HepG2 (cell line): ENCODE measurements at regions not wholly inside any gene's neighbourhood (a gene's known extent, or its start where the extent isn't known, plus 50 kb on each side); places are given as distances from the start of the nearest gene placed in this dataset.

Experiments used
- ATAC-seq: fragments of 200-7000 bp; cut with Tn5 transposase; 3 replicates; pipeline ENCODE4 v1.9.1; 2020; ENCODE audit warnings: mild to moderate bottlenecking, moderate library complexity
- BruUV-seq: library from RNA; stranded (reverse); fragments of 400-500 nt; replicated peaks from 2 replicates; lab custom pipeline; 2021; lab: Mats Ljungman, UMichigan
- CTCF ChIA-PET: fragments of 300-600 bp; formaldehyde crosslinking; extraction: SDS; loops from one replicate; lab custom pipeline; 2021; ENCODE audit warnings: low total read pairs, inconsistent platforms, low intra/inter-chr PET ratio; lab: Yijun Ruan, JAX
- POLR2A ChIA-PET: fragments of 350-600 bp; sonication (Branson Sonifier 250); formaldehyde crosslinking; loops from one replicate; lab custom pipeline; 2020; ENCODE audit warnings: antibody characterized with exemption, inconsistent platforms; lab: Yijun Ruan, JAX
- DNase-seq: peaks from one replicate; pipeline ENCODE4 v3.0.0-alpha.2; 2015; ENCODE audit warnings: low spot score
- FAIRE-seq: peaks from 3 replicates; lab custom pipeline; 2011; peaks lifted over from hg19 to GRCh38; lab: Jason Lieb, UNC
- H2AFZ ChIP-seq: one replicate; pipeline ENCODE4 v1.6.1; 2011; ENCODE audit warnings: low read length, inconsistent platforms
- H3K27ac ChIP-seq: fragments of 300-600 bp; 3 replicates; pipeline ENCODE4 v1.8.0; 2011; ENCODE audit warnings: mixed run types, mild to moderate bottlenecking, mixed read lengths, low read length, inconsistent platforms; ENCODE audit not compliant: insufficient read depth; ENCODE audit errors: extremely low read length
- H3K27me3 ChIP-seq, 2 experiments: fragments of 200-600 bp in 1 of 2; 2 replicates in 1 of 2; 3 replicates in 1 of 2; pipeline versions ENCODE4 v1.6.0 to v1.8.0; 2011; ENCODE audit warnings: low read length in 2 of 2, mild to moderate bottlenecking in 2 of 2, moderate library complexity in 2 of 2, inconsistent platforms in 1 of 2; ENCODE audit not compliant: insufficient read depth in 2 of 2, control insufficient read depth in 1 of 2
- H3K36me3 ChIP-seq, 2 experiments: fragments of 200-600 bp in 1 of 2; replicated peaks in 1 of 2; 2 replicates in 1 of 2; 3 replicates in 1 of 2; pipeline versions ENCODE4 v1.5.1 to v1.8.0; 2011; ENCODE audit warnings: low read length in 2 of 2, inconsistent platforms in 1 of 2; ENCODE audit not compliant: insufficient read depth in 2 of 2, control insufficient read depth in 1 of 2
- H3K4me1 ChIP-seq: 2 replicates; pipeline ENCODE4 v1.5.1; 2012; ENCODE audit warnings: low read length, inconsistent platforms; ENCODE audit not compliant: insufficient read depth
- H3K4me2 ChIP-seq: 2 replicates; pipeline ENCODE4 v1.6.0; 2011; ENCODE audit warnings: low read depth, low read length, inconsistent platforms
- H3K4me3 ChIP-seq, 3 experiments: fragments of 200-600 bp in 1 of 3; sonication (generic), shearing (Covaris generic) in 1 of 3; replicated peaks in 1 of 3; 2 replicates each; pipeline ENCODE4 v1.5.1; 2011 to 2016; ENCODE audit warnings: low read length in 3 of 3, inconsistent platforms in 2 of 3, low read depth in 2 of 3, mild to moderate bottlenecking in 2 of 3, control low read depth in 1 of 3, mixed read lengths in 1 of 3; ENCODE audit not compliant: insufficient read depth in 1 of 3
- H3K79me2 ChIP-seq: one replicate; pipeline ENCODE4 v1.6.1; 2011; ENCODE audit warnings: low read length, inconsistent platforms; ENCODE audit not compliant: insufficient read depth
- H3K9ac ChIP-seq: 2 replicates; pipeline ENCODE4 v1.6.0; 2011; ENCODE audit warnings: mild to moderate bottlenecking, low read depth, low read length, inconsistent platforms; ENCODE audit not compliant: insufficient read depth
- H3K9me3 ChIP-seq: 2 replicates; pipeline ENCODE4 v1.5.1; 2012; ENCODE audit warnings: mild to moderate bottlenecking, low read length
- H4K20me1 ChIP-seq: 2 replicates; pipeline ENCODE4 v1.6.0; 2011; ENCODE audit warnings: inconsistent platforms, mild to moderate bottlenecking, low read length, moderate library complexity; ENCODE audit not compliant: insufficient read depth
- CEBPZ ChIP-seq: IDR thresholded peaks from 2 replicates; pipeline ENCODE4 v1.6.1; 2012; ENCODE audit warnings: low read length, improper control_type of control experiment
- CSRNP2 ChIP-seq: sonication (generic); formaldehyde crosslinking; conservative IDR thresholded peaks from 2 replicates; pipeline ENCODE4 v1.8.0; 2022; ENCODE audit warnings: low read depth, missing genetic modification reagents
- EHMT2 ChIP-seq: fragments of 200-600 bp; sonication (generic); IDR thresholded peaks from 2 replicates; pipeline ENCODE4 v1.7.0; 2017; ENCODE audit warnings: antibody characterized with exemption, low read depth, low read length, borderline replicate concordance
- ETS1 ChIP-seq: sonication (generic); formaldehyde crosslinking; IDR thresholded peaks from 2 replicates; pipeline ENCODE4 v1.4.0; 2020; ENCODE audit warnings: missing genetic modification reagents
- GLMP ChIP-seq: sonication (generic); formaldehyde crosslinking; IDR thresholded peaks from 2 replicates; pipeline ENCODE4 v1.9.0; 2021; ENCODE audit warnings: missing genetic modification reagents, mild to moderate bottlenecking, borderline replicate concordance
- HOMEZ ChIP-seq: IDR thresholded peaks from 2 replicates; pipeline ENCODE4 v1.6.1; 2016; ENCODE audit warnings: low read depth
- IKZF4 ChIP-seq: sonication (generic); formaldehyde crosslinking; IDR thresholded peaks from 2 replicates; pipeline ENCODE4 v1.5.1; 2020; ENCODE audit warnings: borderline replicate concordance, mild to moderate bottlenecking, low read depth, missing genetic modification reagents; ENCODE audit errors: not compliant biosample characterization
- KDM4B ChIP-seq: sonication (generic); formaldehyde crosslinking; IDR thresholded peaks from 2 replicates; pipeline ENCODE4 v1.4.0; 2020; ENCODE audit warnings: missing genetic modification reagents
- MTF2 ChIP-seq: sonication (generic); formaldehyde crosslinking; IDR thresholded peaks from 2 replicates; pipeline ENCODE4 v1.5.0; 2020; ENCODE audit warnings: missing genetic modification reagents, borderline replicate concordance
- ZIK1 ChIP-seq: sonication (generic); formaldehyde crosslinking; IDR thresholded peaks from 2 replicates; pipeline ENCODE4 v1.5.0; 2020; ENCODE audit warnings: mild to moderate bottlenecking, low read depth, missing genetic modification reagents, borderline replicate concordance
- ZKSCAN8 ChIP-seq: IDR thresholded peaks from 2 replicates; pipeline ENCODE4 v1.6.1; 2016; ENCODE audit warnings: borderline replicate concordance, missing genetic modification reagents, missing compliant biosample characterization
- ZNF256 ChIP-seq: sonication (generic); formaldehyde crosslinking; conservative IDR thresholded peaks from 2 replicates; pipeline ENCODE4 v1.4.0; 2020; ENCODE audit warnings: missing genetic modification reagents
- ZNF580 ChIP-seq: IDR thresholded peaks from 2 replicates; pipeline ENCODE4 v1.6.1; 2016; ENCODE audit warnings: low read depth, borderline replicate concordance
- ZSCAN20 ChIP-seq: sonication (generic); formaldehyde crosslinking; IDR thresholded peaks from 2 replicates; pipeline ENCODE4 v1.4.0; 2020; ENCODE audit warnings: missing genetic modification reagents, mild to moderate bottlenecking, borderline replicate concordance
- WGBS: methylation state at CpG from one replicate; pipeline ENCODE4 v1.1.6; 2017; ENCODE audit warnings: low lambda C conversion rate; 5-methylcytosine and 5-hydroxymethylcytosine counted together
- in situ Hi-C: cut with HindIII; loops from 2 replicates; pipeline ENCODE4 v1.10.0; 2017; ENCODE audit warnings: low pct_unique_long_range_greater_than_20kb; ENCODE audit not compliant: extremely low pct_ligation_motif_present
- intact Hi-C: fragments of 100-400 bp; cut with micrococcal nuclease; formaldehyde crosslinking; loops from one replicate; pipeline ENCODE4 v1.10.0; 2022; ENCODE audit not compliant: unreplicated experiment

- no peak for TF ChIP-seq IKZF4 (CRISPR knock-in tag)
- TF ChIP-seq EHMT2: no peak
- TF ChIP-seq KDM4B (CRISPR knock-in tag): no peak
- TF ChIP-seq GLMP (CRISPR knock-in tag): no peak
Observed at GRCh38 chr4:164379694-164380093, 374.2 kb upstream of the SMIM31 start (continued).

- Histone ChIP-seq H3K79me2 (no peaks in the 10 kb centered on the region), H2AFZ (no peak overlapping the region), H3K27ac (no peak overlapping the region), H3K9ac (no peak overlapping the region), H3K4me3 (no peak overlapping the region), H3K27me3 (peaks cover 0 to 4% of the 10 kb centered on the region in 2 experiments; a peak in 1 of 5 replicates), H3K4me2 (no peak overlapping the region), H3K9me3 (no peaks in the 10 kb centered on the region), H4K20me1 (no peaks in the 10 kb centered on the region), H3K36me3 (no peaks in the 10 kb centered on the region), H3K4me1 (no peaks in the 10 kb centered on the region)
- DNase-seq (no peak), FAIRE-seq (no peak), ATAC-seq (no peak)
- ChIA-PET CTCF (no interaction called here), POLR2A (no interaction called here)
- intact Hi-C loops (no loop called here), in situ Hi-C loops (no loop called here)
- BruUV-seq: no TSS peak
- WGBS: 2% methylated on average over 3 of the region's 3 CpGs
- TF ChIP-seq ETS1 (CRISPR knock-in tag) (no peak), CEBPZ (no peak), ZSCAN20 (no peak), ZIK1 (CRISPR knock-in tag) (no peak), ZNF256 (no peak), ZNF580 (CRISPR knock-in tag) (no peak), CSRNP2 (CRISPR knock-in tag) (no peak), HOMEZ (CRISPR knock-in tag) (no peak), MTF2 (CRISPR knock-in tag) (no peak), ZKSCAN8 (CRISPR knock-in tag) (no peak)
Observed at GRCh38 chr4:164381859-164382258, 372.1 kb upstream of the SMIM31 start.
